K562 (cell line): ENCODE measurements at regions not wholly inside any gene's neighbourhood (a gene's known extent, or its start where the extent isn't known, plus 50 kb on each side); places are given as distances from the start of the nearest gene placed in this dataset.

Experiments
- ATAC-seq: fragments of 200-7000 bp; cut with Tn5 transposase; 3 replicates; pipeline ENCODE4 v1.9.1; 2020; ENCODE audit warnings: moderate library complexity
- BruUV-seq: library from RNA; stranded (reverse); fragments of 400-500 nt; replicated peaks from 2 replicates; lab custom pipeline; 2021; lab: Mats Ljungman, UMichigan
- CTCF ChIA-PET: fragments of 300-600 bp; formaldehyde crosslinking; extraction: SDS; loops from one replicate; lab custom pipeline; 2021; ENCODE audit warnings: low intra/inter-chr PET ratio; lab: Yijun Ruan, JAX
- POLR2A ChIA-PET: fragments of 300-600, 350-650 bp; sonication (Branson Sonifier 250); formaldehyde crosslinking; extraction: SDS; loops from one replicate; lab custom pipeline; 2021; ENCODE audit warnings: antibody characterized with exemption, inconsistent platforms; lab: Yijun Ruan, JAX
- DNase-seq, 4 experiments: peaks; one replicate each; pipeline versions ENCODE4 v3.0.0 to v3.0.0-alpha.2; 2011 to 2018; ENCODE audit warnings: low spot score in 3 of 4, mixed read lengths in 3 of 4; ENCODE audit errors: extremely low read depth in 1 of 4
- FAIRE-seq: peaks from 2 replicates; lab custom pipeline; 2011; peaks lifted over from hg19 to GRCh38; lab: Jason Lieb, UNC
- H2AFZ ChIP-seq: 2 replicates; pipeline ENCODE4 v1.6.0; 2011; ENCODE audit warnings: low read depth, low read length, control low read depth, inconsistent platforms
- H3K27ac ChIP-seq: fragments of 200-600 bp; 3 replicates; pipeline ENCODE4 v1.8.0; 2011; ENCODE audit warnings: low read depth, mild to moderate bottlenecking, control low read depth, inconsistent platforms, low read length, moderate library complexity, mixed read lengths; ENCODE audit errors: extremely low read depth
- H3K27me3 ChIP-seq, 2 experiments: fragments of 300-600 bp in 1 of 2; 2 replicates in 1 of 2; 3 replicates in 1 of 2; pipeline versions ENCODE4 v1.6.0 to v1.8.0; 2011; ENCODE audit warnings: inconsistent platforms in 2 of 2, low read length in 2 of 2, mild to moderate bottlenecking in 1 of 2, mixed read lengths in 1 of 2, moderate library complexity in 1 of 2; ENCODE audit not compliant: control insufficient read depth in 2 of 2, insufficient read depth in 2 of 2
- H3K36me3 ChIP-seq: fragments of 300-600 bp; 3 replicates; pipeline ENCODE4 v1.8.0; 2011; ENCODE audit warnings: mild to moderate bottlenecking, low read length, inconsistent platforms; ENCODE audit not compliant: control insufficient read depth, insufficient read depth
- H3K4me1 ChIP-seq, 2 experiments: fragments of 200-600 bp in 1 of 2; replicated peaks in 1 of 2; 2 replicates in 1 of 2; 3 replicates in 1 of 2; pipeline versions ENCODE4 v1.5.1 to v1.8.0; 2011; ENCODE audit warnings: inconsistent platforms in 2 of 2, low read length in 2 of 2, mild to moderate bottlenecking in 1 of 2, mixed read lengths in 1 of 2, moderate library complexity in 1 of 2; ENCODE audit not compliant: control insufficient read depth in 2 of 2, insufficient read depth in 2 of 2
- H3K4me2 ChIP-seq: 2 replicates; pipeline ENCODE4 v1.6.1; 2011; ENCODE audit warnings: low read length, control low read depth, inconsistent platforms, mixed read lengths; ENCODE audit not compliant: insufficient read depth
- H3K4me3 ChIP-seq: fragments of 200-600 bp; sonication (generic), shearing (Covaris generic); 2 replicates; pipeline ENCODE4 v1.5.1; 2016; ENCODE audit warnings: control low read depth, inconsistent platforms
- H3K79me2 ChIP-seq: fragments of 200-600 bp; 3 replicates; pipeline ENCODE4 v1.8.0; 2011; ENCODE audit warnings: low read length, inconsistent platforms; ENCODE audit not compliant: control insufficient read depth, insufficient read depth
- H3K9ac ChIP-seq, 2 experiments: 2 replicates each; pipeline versions ENCODE4 v1.6.0 to v1.6.1; 2011; ENCODE audit warnings: low read depth in 2 of 2, low read length in 2 of 2, control low read depth in 1 of 2, inconsistent platforms in 1 of 2, mild to moderate bottlenecking in 1 of 2, mixed read lengths in 1 of 2; ENCODE audit not compliant: insufficient read depth in 1 of 2
- H3K9me1 ChIP-seq: one replicate; pipeline ENCODE4 v1.6.0; 2011; ENCODE audit warnings: inconsistent platforms, mild to moderate bottlenecking, low read length, moderate library complexity; ENCODE audit not compliant: control insufficient read depth, insufficient read depth
- H3K9me3 ChIP-seq: replicated peaks from 2 replicates; pipeline ENCODE4 v1.5.1; 2011; ENCODE audit warnings: low read depth, low read length, inconsistent platforms; ENCODE audit not compliant: control insufficient read depth, insufficient read depth
- H4K20me1 ChIP-seq: replicated peaks from 2 replicates; pipeline ENCODE4 v1.6.1; 2011; ENCODE audit warnings: low read length, inconsistent platforms, mixed read lengths; ENCODE audit not compliant: control insufficient read depth, insufficient read depth
- CBFA2T3 ChIP-seq: fragments of 450-650 bp; IDR thresholded peaks from 2 replicates; pipeline ENCODE4 v1.6.1; 2017
- CEBPB ChIP-seq: fragments of 450-650 bp; IDR thresholded peaks from 2 replicates; pipeline ENCODE4 v1.6.1; 2016; ENCODE audit warnings: missing genetic modification characterization, missing compliant biosample characterization
- E2F6 ChIP-seq, 2 experiments: IDR thresholded peaks; 2 replicates each; pipeline ENCODE4 v1.6.1; 2011; ENCODE audit warnings: borderline replicate concordance in 1 of 2, control low read depth in 1 of 2, low read depth in 1 of 2, low read length in 1 of 2, mild to moderate bottlenecking in 1 of 2, mixed read lengths in 1 of 2, moderate library complexity in 1 of 2; ENCODE audit not compliant: insufficient read depth in 1 of 2, insufficient read length in 1 of 2, poor library complexity in 1 of 2, severe bottlenecking in 1 of 2; ENCODE audit errors: extremely low read depth in 1 of 2
- FOSL1 ChIP-seq: fragments of 200-800 bp; sonication (Bioruptor generic); conservative IDR thresholded peaks from 2 replicates; pipeline ENCODE4 v1.6.1; 2016; ENCODE audit warnings: missing genetic modification characterization, missing compliant biosample characterization
- HNRNPL ChIP-seq: fragments of 200-400 bp; formaldehyde crosslinking; IDR thresholded peaks from 2 replicates; pipeline ENCODE4 v1.6.1; 2017; ENCODE audit warnings: low read depth, mild to moderate bottlenecking, low read length
- HNRNPLL ChIP-seq: fragments of 200-400 bp; formaldehyde crosslinking; IDR thresholded peaks from 2 replicates; pipeline ENCODE4 v1.6.1; 2017; ENCODE audit warnings: low read length, low read depth, mild to moderate bottlenecking; ENCODE audit not compliant: poor library complexity, severe bottlenecking
- KHSRP ChIP-seq: fragments of 450-650 bp; IDR thresholded peaks from 2 replicates; pipeline ENCODE4 v1.6.1; 2017
- MTA2 ChIP-seq: fragments of 450-650 bp; IDR thresholded peaks from 2 replicates; pipeline ENCODE4 v1.6.1; 2016; ENCODE audit warnings: low read depth
- MYC ChIP-seq, 2 experiments: fragments of 250-450 bp in 1 of 2; sonication (Bioruptor Pico) in 1 of 2; IDR thresholded peaks; 2 replicates each; pipeline versions ENCODE4 v1.5.1 to v1.6.1; 2012 to 2021; ENCODE audit warnings: low read depth in 2 of 2, borderline replicate concordance in 1 of 2, improper control_type of control experiment in 1 of 2, low read length in 1 of 2, mild to moderate bottlenecking in 1 of 2, moderate library complexity in 1 of 2
- NCOA1 ChIP-seq: fragments of 450-650 bp; IDR thresholded peaks from 2 replicates; pipeline ENCODE4 v1.6.1; 2016; ENCODE audit warnings: low read depth
- POLR2AphosphoS2 ChIP-seq: IDR thresholded peaks from 2 replicates; pipeline ENCODE4 v1.6.1; 2012; ENCODE audit warnings: low read length, improper control_type of control experiment
- SRSF7 ChIP-seq: fragments of 200-400 bp; formaldehyde crosslinking; optimal IDR thresholded peaks from 2 replicates; pipeline ENCODE3; 2017; ENCODE audit warnings: mild to moderate bottlenecking, low read depth, low read length
- SUPT5H ChIP-seq: fragments of 450-650 bp; IDR thresholded peaks from 2 replicates; pipeline ENCODE4 v1.6.1; 2016
- TCF3 ChIP-seq: sonication (generic); formaldehyde crosslinking; IDR thresholded peaks from 2 replicates; pipeline ENCODE4 v1.4.0; 2020; ENCODE audit warnings: mild to moderate bottlenecking, missing genetic modification reagents
- TRIM25 ChIP-seq: fragments of 450-650 bp; IDR thresholded peaks from 2 replicates; pipeline ENCODE4 v1.7.0; 2016; ENCODE audit warnings: borderline replicate concordance
- YBX1 ChIP-seq: fragments of 450-650 bp; IDR thresholded peaks from 2 replicates; pipeline ENCODE4 v1.7.1; 2016; ENCODE audit warnings: mild to moderate bottlenecking
- ZNF217 ChIP-seq: sonication (generic); formaldehyde crosslinking; IDR thresholded peaks from 2 replicates; pipeline ENCODE4 v1.8.0; 2022; ENCODE audit warnings: mild to moderate bottlenecking, missing genetic modification reagents
- ZNF431 ChIP-seq: sonication (generic); formaldehyde crosslinking; IDR thresholded peaks from 2 replicates; pipeline ENCODE4 v1.8.0; 2022; ENCODE audit warnings: mild to moderate bottlenecking, missing genetic modification reagents
- ZNF699 ChIP-seq: fragments of 250-450 bp; sonication (Bioruptor Pico); IDR thresholded peaks from 2 replicates; pipeline ENCODE4 v1.8.0; 2021; ENCODE audit warnings: mild to moderate bottlenecking, moderate library complexity; ENCODE audit not compliant: insufficient replicate concordance
- WGBS: fragments of 100-300 bp; shearing (Covaris generic); methylation state at CpG from one replicate; pipeline ENCODE4 v1.1.6; 2016; ENCODE audit warnings: low coverage, mixed read lengths; ENCODE audit not compliant: insufficient coverage; ENCODE audit errors: missing lambda C conversion rate; 5-methylcytosine and 5-hydroxymethylcytosine counted together
- in situ Hi-C: fragments of 300-500 bp; cut with MboI; formaldehyde crosslinking; loops from 4 replicates; pipeline ENCODE4 v1.15.0; 2018; ENCODE audit warnings: inconsistent platforms, mixed read lengths
- intact Hi-C: fragments of 100-400 bp; cut with micrococcal nuclease; formaldehyde crosslinking; loops from 2 replicates; pipeline ENCODE4 v1.14.2; 2022

GRCh38 chr21:24941316-24942185, 665.7 kb downstream of the MRPL39 start (continued):
- no peak for TF ChIP-seq HNRNPL

- CTCF ChIA-PET = no interaction called here
- in situ Hi-C loops = no loop called here
- POLR2A ChIA-PET = no interaction called here
- BruUV-seq = no TSS peak
- Histone ChIP-seq H3K4me2 (no peak overlapping the region), H3K9ac (no peak overlapping the region), H3K9me1 (no peaks in the 10 kb centered on the region), H3K27ac (no peak overlapping the region), H3K4me1 (no peaks in the 10 kb centered on the region), H3K4me3 (no peak overlapping the region), H2AFZ (no peak overlapping the region), H3K36me3 (no peaks in the 10 kb centered on the region), H3K79me2 (no peaks in the 10 kb centered on the region), H3K9me3 (no peaks in the 10 kb centered on the region; the same call in 1 of the 2 replicates), H3K27me3 (no peaks in the 10 kb centered on the region), H4K20me1 (no peaks in the 10 kb centered on the region)
- intact Hi-C loops = no loop called here
- ATAC-seq (no peak), FAIRE-seq (no peak), DNase-seq (no peak)
- WGBS = 5% methylated on average over 1 of the region's 1 CpG
- TF ChIP-seq CEBPB (no peak), ZNF217 (no peak), MTA2 (no peak), HNRNPLL (no peak), ZNF431 (no peak), POLR2AphosphoS2 (no peak), KHSRP (no peak), SRSF7 (no peak), TRIM25 (no peak), ZNF699 (CRISPR knock-in tag) (no peak), NCOA1 (no peak), E2F6 (IDR thresholded peaks at IDR 0.05; ENCODE audit: borderline replicate concordance in 1 of 2, extremely low read depth in 1 of 2, insufficient read depth in 1 of 2, insufficient read length in 1 of 2, low read depth in 1 of 2, low read length in 1 of 2, poor library complexity in 1 of 2, severe bottlenecking in 1 of 2) (no peak), TCF3 (CRISPR knock-in tag) (no peak), CBFA2T3 (no peak), SUPT5H (no peak), FOSL1 (tag) (no peak), MYC (IDR thresholded peaks at IDR 0.05; ENCODE audit: low read depth, low read length) (no peak), MYC (CRISPR knock-in tag; IDR thresholded peaks at IDR 0.05; ENCODE audit: borderline replicate concordance, low read depth) (no peak), YBX1 (no peak)
Measured at GRCh38 chr21:24939291-24939690, 668.0 kb downstream of the MRPL39 start.
